ENCODE measurements at regions not wholly inside any gene's neighbourhood (a gene's known extent, or its start where the extent isn't known, plus 50 kb on each side); places are given as distances from the start of the nearest gene placed in this dataset.

GRCh38 chr1:55329808-55330432 is 114.8 kb upstream of the USP24 start:
- DNase-seq = no peak

GRCh38 chr1:55329091-55329490 is 113.9 kb upstream of the USP24 start:
- no peak for DNase-seq

- no peak for DNase-seq
These were observed 111.5 kb upstream of the USP24 start for GRCh38 chr1:55326496-55327243.

- no peak for DNase-seq
These were observed 108.6 kb upstream of the USP24 start for GRCh38 chr1:55323760-55324159.

GRCh38 chr1:55322842-55323241 is 107.7 kb upstream of the USP24 start:
- no peak for DNase-seq

- DNase-seq = no peak
These were observed 106.8 kb upstream of the USP24 start for GRCh38 chr1:55321942-55322341.

- DNase-seq = no peak
These were observed 105.7 kb upstream of the USP24 start for GRCh38 chr1:55320891-55321290.

- no peak for DNase-seq
These were observed 103.1 kb upstream of the USP24 start for GRCh38 chr1:55318116-55318817.

GRCh38 chr1:55317673-55318072 is 102.5 kb upstream of the USP24 start:
- no peak for DNase-seq

- no peak for DNase-seq
These were observed 101.9 kb upstream of the USP24 start for GRCh38 chr1:55316947-55317662.

GRCh38 chr1:55316502-55316901 is 101.3 kb upstream of the USP24 start:
- DNase-seq = no peak

- DNase-seq = no peak
These were observed 100.4 kb upstream of the USP24 start for GRCh38 chr1:55315552-55315951.

- no peak for DNase-seq
These were observed 99.6 kb upstream of the USP24 start for GRCh38 chr1:55314740-55315139.

- no peak for DNase-seq
These were observed 98.7 kb upstream of the USP24 start for GRCh38 chr1:55313903-55314302.

GRCh38 chr1:55311979-55312378 is 96.8 kb upstream of the USP24 start:
- no peak for DNase-seq

- DNase-seq = no peak
These were observed 96.0 kb upstream of the USP24 start for GRCh38 chr1:55311057-55311641.

- DNase-seq = no peak
These were observed 95.4 kb upstream of the USP24 start for GRCh38 chr1:55310505-55310971.

GRCh38 chr1:55309786-55310504 is 94.8 kb upstream of the USP24 start:
- no peak for DNase-seq

- DNase-seq = no peak
These were observed 93.9 kb upstream of the USP24 start for GRCh38 chr1:55309053-55309452.

- no peak for DNase-seq
These were observed 90.6 kb upstream of the USP24 start for GRCh38 chr1:55305735-55306134.

GRCh38 chr1:55304229-55304740 is 89.1 kb upstream of the USP24 start:
- no peak for DNase-seq

- no peak for DNase-seq
These were observed 87.8 kb upstream of the USP24 start for GRCh38 chr1:55302972-55303371.
